Activated naive CD4-positive, alpha-beta T cell treated with anti-CD3 and anti-CD28 coated beads, Interleukin-2, amount 50 U/mL, for 24 hours (primary cell): ENCODE measurements at regions not wholly inside any gene's neighbourhood (a gene's known extent, or its start where the extent isn't known, plus 50 kb on each side); places are given as distances from the start of the nearest gene placed in this dataset.

Source experiments
- H3K27ac Mint-ChIP-seq: one replicate; pipeline ENCODE4 v1.8.0; 2021; ENCODE audit warnings: mild to moderate bottlenecking, mixed read lengths
- H3K27me3 Mint-ChIP-seq: one replicate; pipeline ENCODE4 v1.8.0; 2021; ENCODE audit warnings: mixed read lengths
- H3K36me3 Mint-ChIP-seq: one replicate; pipeline ENCODE4 v1.8.0; 2021; ENCODE audit warnings: mixed read lengths
- H3K4me1 Mint-ChIP-seq: one replicate; pipeline ENCODE4 v1.8.0; 2021; ENCODE audit warnings: mixed read lengths
- H3K4me3 Mint-ChIP-seq: one replicate; pipeline ENCODE4 v1.8.0; 2021; ENCODE audit warnings: mild to moderate bottlenecking, mixed read lengths
- H3K9me3 Mint-ChIP-seq: one replicate; pipeline ENCODE4 v1.8.0; 2021; ENCODE audit warnings: mixed read lengths

DNA sequence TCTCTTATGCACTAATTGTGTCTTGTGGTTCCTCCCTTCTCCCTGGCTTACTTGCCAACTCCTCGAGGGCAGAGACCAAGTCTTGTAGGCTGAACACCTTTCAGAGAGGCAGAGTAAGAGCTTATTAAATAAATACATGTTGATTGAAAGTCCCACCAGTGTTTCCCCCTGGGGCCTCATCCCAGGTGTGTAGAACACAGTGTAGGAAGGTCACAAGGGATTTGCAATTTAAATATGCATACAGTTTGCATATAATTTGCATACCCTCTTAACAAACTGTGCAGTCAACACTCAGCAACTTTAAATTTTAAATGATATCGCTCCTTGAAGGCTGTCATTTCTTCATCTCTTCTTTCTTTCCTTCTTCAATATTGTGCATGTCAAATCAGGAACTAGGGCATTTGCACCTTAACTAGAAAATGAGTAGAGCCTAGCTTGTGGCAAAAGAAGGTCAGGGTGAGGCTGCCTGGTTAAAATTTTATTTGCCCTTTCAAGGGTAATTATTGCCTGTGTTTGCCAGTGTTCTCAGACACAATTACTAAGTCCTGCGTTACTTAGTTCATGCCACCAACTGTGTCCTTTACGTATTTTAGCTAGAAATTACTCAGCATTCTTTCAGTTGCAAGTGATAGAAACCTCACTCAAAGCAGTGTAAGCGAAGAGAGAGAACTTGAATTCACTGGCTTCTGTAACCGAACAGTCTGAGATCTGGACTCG lies 465.7 kb downstream of the HAPSTR1 start:
- no peaks in the 10 kb centered on the region for H3K27me3 Mint-ChIP-seq
- H3K36me3 Mint-ChIP-seq, result no peaks in the 10 kb centered on the region
- H3K9me3 Mint-ChIP-seq, result peaks cover 9% of the 10 kb centered on the region
- no peak overlapping the region for H3K4me3 Mint-ChIP-seq
- H3K4me1 Mint-ChIP-seq, result no peaks in the 10 kb centered on the region
- H3K27ac Mint-ChIP-seq, result no peak overlapping the region

DNA sequence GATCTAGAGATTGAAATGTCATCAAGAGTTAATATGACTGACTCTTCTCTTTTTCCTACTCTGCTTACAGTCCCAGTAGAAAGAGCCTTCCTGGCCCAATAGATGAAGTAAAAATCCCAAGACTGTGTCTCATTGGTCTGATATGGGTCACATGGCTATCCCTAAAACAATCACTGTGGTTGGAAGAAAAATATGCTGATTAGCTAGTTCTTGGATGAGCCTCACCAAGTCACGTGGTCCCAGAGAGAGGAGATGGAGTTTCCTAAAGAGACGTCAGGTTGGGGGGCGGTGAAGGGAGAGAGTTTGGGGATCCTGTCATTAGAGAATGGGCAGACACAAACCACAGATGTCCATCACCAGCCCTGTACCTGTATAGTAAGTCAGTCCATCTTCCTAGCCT lies 466.3 kb downstream of the HAPSTR1 start:
- Mint-ChIP-seq H3K4me1 (no peaks in the 10 kb centered on the region), H3K27me3 (no peaks in the 10 kb centered on the region), H3K27ac (no peak overlapping the region), H3K4me3 (no peak overlapping the region), H3K9me3 (peaks cover 9% of the 10 kb centered on the region), H3K36me3 (no peaks in the 10 kb centered on the region)

DNA sequence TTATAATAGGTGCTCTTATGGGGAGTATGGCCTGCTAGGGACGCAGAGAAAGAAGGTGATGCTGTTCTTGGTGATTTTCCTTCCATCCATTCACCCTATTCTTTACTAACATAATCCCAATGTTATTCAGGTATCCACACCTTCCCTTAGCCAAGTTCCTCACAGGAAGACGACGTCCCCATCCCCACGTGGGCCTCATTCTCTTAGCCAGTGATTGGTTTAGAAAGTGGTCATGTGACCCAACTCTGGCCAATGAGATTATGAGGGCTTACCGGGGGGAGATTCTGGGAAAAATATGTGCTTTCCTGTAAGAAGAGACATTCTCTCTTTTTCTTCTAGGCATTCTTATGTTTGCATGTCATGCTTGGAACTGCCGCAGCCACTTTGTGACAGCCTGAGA lies 474.7 kb downstream of the HAPSTR1 start:
- no peak overlapping the region for H3K4me3 Mint-ChIP-seq
- no peaks in the 10 kb centered on the region for H3K36me3 Mint-ChIP-seq
- no peaks in the 10 kb centered on the region for H3K9me3 Mint-ChIP-seq
- no peak overlapping the region for H3K27ac Mint-ChIP-seq
- no peaks in the 10 kb centered on the region for H3K27me3 Mint-ChIP-seq
- H3K4me1 Mint-ChIP-seq, result no peaks in the 10 kb centered on the region

DNA sequence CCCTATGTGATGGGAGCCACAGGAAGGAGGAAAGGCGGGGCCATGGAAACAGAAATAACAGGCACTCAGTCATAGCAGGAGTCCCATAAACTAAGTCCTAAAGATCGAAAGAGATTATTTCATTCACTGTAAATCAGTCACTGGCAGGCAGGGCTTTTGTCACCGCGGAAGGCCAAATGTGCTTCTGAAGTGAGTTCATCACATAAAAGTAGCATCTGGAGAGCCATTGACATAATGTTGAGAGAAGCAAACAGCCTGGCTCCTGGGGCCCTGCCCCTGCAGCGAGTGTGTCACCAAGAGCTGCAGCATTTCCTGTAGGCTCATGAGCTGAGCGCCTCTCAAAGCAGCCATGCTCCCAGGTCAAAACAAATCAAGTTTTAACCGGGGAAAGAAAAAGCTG lies 476.2 kb downstream of the HAPSTR1 start:
- Mint-ChIP-seq H3K27ac (no peak overlapping the region), H3K4me3 (no peak overlapping the region), H3K27me3 (no peaks in the 10 kb centered on the region), H3K9me3 (no peaks in the 10 kb centered on the region), H3K4me1 (no peaks in the 10 kb centered on the region), H3K36me3 (no peaks in the 10 kb centered on the region)

DNA sequence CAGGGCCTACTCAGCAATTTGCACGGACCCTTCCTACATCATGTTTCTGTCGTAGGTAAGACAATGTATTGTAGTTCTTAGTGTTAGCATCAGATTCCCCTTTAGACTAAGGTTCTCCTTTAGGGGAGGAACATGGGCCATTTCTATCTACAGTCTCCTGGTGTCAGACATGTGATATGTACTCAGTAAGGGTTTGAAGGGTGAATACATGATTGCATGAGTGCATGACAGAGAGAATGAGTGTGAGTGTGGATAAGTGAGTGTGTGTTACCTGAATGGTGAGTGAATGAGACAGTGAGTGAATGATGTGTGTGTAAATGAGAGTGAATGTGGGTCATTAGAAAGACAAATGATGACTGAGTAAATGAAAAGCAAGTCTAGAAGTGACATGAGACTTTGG lies 476.8 kb downstream of the HAPSTR1 start:
- Mint-ChIP-seq H3K4me3 (no peak overlapping the region), H3K27ac (no peak overlapping the region), H3K9me3 (no peaks in the 10 kb centered on the region)

DNA sequence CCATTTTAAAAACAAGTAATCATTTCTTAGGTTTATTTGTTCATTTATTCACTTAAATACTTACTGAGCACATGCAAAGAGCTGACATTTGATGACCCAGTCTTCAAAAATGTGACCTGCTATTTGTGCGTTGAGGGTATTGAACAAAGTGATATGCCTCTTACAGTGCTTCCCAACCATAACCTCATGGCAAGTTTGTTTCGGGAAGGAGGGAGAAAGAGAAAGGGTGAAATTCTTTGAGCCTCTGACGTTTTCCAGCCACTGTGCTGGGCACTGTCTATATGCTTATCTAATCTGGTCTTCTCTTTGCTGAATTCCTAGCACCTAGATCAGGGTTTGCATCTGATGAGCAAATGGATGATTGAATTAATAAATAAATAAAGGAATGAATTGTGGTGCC lies 479.1 kb downstream of the HAPSTR1 start:
- no peaks in the 10 kb centered on the region for H3K36me3 Mint-ChIP-seq
- no peaks in the 10 kb centered on the region for H3K27me3 Mint-ChIP-seq
- no peak overlapping the region for H3K4me3 Mint-ChIP-seq
- H3K27ac Mint-ChIP-seq, result no peak overlapping the region
- no peaks in the 10 kb centered on the region for H3K4me1 Mint-ChIP-seq
- no peaks in the 10 kb centered on the region for H3K9me3 Mint-ChIP-seq

More for the DNA sequence above, 476.8 kb downstream of the HAPSTR1 start:
- H3K27me3 Mint-ChIP-seq, result no peaks in the 10 kb centered on the region
- H3K4me1 Mint-ChIP-seq, result no peaks in the 10 kb centered on the region
- H3K36me3 Mint-ChIP-seq, result no peaks in the 10 kb centered on the region

DNA sequence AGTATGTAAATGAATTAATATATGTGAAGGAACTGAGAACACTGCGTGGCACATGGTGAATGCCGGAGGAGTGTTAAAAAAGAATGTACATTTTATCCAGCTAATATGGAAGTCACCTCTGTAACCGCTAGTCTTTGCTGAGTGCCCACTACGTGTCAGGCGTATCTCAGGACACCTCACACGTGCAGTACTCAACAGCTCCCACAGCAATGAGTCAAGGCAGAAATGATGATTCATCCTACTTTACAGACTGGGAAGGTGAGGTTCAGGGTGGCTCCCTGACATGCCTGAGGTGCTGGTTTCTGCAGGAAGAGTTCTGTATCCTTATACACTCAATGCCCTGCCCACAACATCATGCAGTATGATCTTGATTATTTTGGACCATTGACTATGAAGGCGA lies 487.0 kb downstream of the HAPSTR1 start:
- Mint-ChIP-seq H3K4me3 (no peak overlapping the region), H3K4me1 (no peaks in the 10 kb centered on the region), H3K27ac (no peak overlapping the region), H3K36me3 (no peaks in the 10 kb centered on the region), H3K27me3 (no peaks in the 10 kb centered on the region), H3K9me3 (peaks cover 15% of the 10 kb centered on the region)

DNA sequence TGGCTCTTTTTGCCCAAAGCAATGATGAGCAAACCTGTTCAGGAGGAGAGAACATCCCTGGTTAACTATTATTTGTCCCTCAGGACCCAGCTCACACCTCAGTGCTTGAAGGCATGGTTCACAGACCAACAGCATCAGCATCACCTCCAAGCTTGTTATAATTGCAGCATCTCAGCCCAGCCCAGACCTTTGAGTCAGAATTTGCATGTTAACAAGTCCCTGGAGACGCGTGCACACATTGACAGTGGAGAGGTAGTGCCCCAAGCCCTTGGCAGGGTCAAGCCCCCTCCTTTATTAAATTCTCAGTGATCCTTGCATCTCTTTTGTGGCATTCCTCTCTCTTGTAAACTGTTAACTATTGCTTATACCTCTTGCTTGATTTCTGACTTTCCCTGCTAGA lies 488.6 kb downstream of the HAPSTR1 start:
- Mint-ChIP-seq H3K4me1 (no peaks in the 10 kb centered on the region), H3K4me3 (no peak overlapping the region), H3K27ac (no peak overlapping the region), H3K9me3 (peaks cover 15% of the 10 kb centered on the region), H3K36me3 (no peaks in the 10 kb centered on the region), H3K27me3 (no peaks in the 10 kb centered on the region)

DNA sequence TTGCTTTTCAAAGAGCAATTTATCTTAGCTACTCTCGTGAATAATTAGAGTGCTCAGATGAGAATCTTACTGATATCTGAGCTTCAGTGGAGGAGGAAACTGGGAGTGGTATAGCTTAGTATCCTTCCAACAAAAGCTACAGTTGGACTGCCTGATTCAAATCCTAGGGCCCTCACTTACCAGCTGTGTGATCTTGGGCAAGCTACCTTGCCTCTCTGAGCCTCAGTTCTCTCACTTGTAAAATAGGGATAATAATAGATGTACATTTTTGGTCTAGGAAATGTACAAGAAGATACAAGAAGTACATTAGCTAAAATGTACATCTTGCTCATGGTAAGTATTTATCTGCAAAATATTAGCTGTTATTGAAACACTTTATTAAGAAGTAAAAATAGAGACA lies 502.0 kb downstream of the HAPSTR1 start:
- Mint-ChIP-seq H3K27ac (no peak overlapping the region), H3K27me3 (no peaks in the 10 kb centered on the region), H3K36me3 (no peaks in the 10 kb centered on the region), H3K9me3 (peaks cover 7% of the 10 kb centered on the region), H3K4me3 (no peak overlapping the region), H3K4me1 (no peaks in the 10 kb centered on the region)

DNA sequence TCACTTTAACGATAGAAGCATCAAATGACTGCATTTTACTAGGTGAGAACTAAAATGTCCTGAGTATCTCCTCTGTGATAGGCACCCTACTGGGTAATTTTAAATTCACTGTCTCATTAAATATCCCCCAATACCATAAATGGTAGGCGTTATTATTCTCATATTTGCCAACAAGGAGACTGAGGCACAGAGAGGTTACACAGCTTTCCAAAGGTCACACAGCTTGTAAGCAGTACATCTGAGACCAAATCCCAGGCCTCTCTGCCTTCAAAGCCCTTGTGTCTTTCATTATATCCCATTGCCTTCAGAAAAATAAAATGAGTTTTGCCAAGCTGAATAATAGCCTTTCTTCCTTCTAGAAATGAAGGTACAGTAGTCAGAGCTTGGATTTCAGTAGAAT lies 502.6 kb downstream of the HAPSTR1 start:
- H3K4me3 Mint-ChIP-seq, result no peak overlapping the region
- no peaks in the 10 kb centered on the region for H3K4me1 Mint-ChIP-seq
- no peaks in the 10 kb centered on the region for H3K36me3 Mint-ChIP-seq
- H3K27me3 Mint-ChIP-seq, result no peaks in the 10 kb centered on the region
- peaks cover 7% of the 10 kb centered on the region for H3K9me3 Mint-ChIP-seq
- no peak overlapping the region for H3K27ac Mint-ChIP-seq

DNA sequence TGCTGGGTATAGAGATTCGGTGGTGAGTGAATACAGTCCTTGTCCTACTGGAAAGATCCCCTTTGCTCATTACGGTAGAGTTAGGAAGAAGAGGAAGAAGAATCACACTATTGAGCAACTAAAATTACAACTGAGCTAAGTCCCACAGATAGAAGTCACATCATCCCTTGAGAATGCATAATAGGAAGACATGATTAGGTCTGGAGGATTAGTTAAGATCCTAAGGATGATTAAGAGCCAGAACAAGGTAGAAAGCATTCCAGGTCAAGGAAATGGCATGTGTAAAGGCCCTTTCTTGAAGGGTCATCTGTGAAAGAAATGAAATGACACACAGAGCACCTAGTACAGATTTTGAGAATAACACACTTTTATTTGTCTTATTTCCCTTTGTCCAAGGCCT lies 503.5 kb downstream of the HAPSTR1 start:
- peaks cover 7% of the 10 kb centered on the region for H3K9me3 Mint-ChIP-seq

DNA sequence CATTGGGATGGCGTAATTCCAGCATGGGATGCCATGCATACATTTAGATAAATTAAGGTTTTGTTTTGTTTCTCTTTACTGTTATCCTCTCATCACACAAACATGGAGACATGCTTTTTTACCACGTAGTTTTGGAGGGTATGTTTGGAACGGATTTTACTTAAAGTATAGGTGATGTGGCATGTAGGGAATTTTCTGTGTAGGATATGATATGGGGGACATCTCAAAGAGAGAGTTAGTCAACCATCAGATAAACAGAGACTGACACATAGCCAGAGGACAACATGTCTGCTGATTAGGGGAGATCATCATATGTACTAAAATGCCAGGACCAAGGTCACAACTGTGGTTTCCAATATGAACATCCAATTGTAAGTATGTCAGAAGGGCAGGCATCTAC lies 503.9 kb downstream of the HAPSTR1 start:
- Mint-ChIP-seq H3K4me1 (no peaks in the 10 kb centered on the region), H3K27me3 (no peaks in the 10 kb centered on the region), H3K4me3 (no peak overlapping the region), H3K9me3 (peaks cover 5% of the 10 kb centered on the region), H3K27ac (no peak overlapping the region), H3K36me3 (no peaks in the 10 kb centered on the region)

More for the DNA sequence above, 503.5 kb downstream of the HAPSTR1 start:
- H3K36me3 Mint-ChIP-seq, result no peaks in the 10 kb centered on the region
- no peak overlapping the region for H3K4me3 Mint-ChIP-seq
- H3K27ac Mint-ChIP-seq, result no peak overlapping the region
- no peaks in the 10 kb centered on the region for H3K27me3 Mint-ChIP-seq
- no peaks in the 10 kb centered on the region for H3K4me1 Mint-ChIP-seq

DNA sequence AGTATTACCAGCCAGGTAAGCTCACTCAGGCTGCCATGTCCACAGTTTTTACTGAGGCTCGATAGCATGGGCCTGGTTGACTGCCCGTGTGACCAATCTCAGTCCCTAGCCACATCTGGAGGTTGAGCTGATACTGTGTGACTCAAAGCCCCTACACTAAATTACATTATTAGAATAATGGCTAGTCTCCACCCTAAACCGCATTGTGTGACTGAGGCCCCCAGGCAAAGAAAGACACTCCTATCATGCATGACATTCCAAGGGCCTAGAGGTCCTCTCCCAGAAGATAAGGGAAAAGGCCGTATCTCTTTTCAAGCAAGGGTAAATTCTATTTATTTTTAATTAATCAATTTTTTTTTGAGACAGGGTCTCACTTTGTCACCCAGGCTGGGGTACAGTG lies 505.3 kb downstream of the HAPSTR1 start:
- H3K27me3 Mint-ChIP-seq, result no peaks in the 10 kb centered on the region
- no peaks in the 10 kb centered on the region for H3K36me3 Mint-ChIP-seq
- no peaks in the 10 kb centered on the region for H3K4me1 Mint-ChIP-seq

DNA sequence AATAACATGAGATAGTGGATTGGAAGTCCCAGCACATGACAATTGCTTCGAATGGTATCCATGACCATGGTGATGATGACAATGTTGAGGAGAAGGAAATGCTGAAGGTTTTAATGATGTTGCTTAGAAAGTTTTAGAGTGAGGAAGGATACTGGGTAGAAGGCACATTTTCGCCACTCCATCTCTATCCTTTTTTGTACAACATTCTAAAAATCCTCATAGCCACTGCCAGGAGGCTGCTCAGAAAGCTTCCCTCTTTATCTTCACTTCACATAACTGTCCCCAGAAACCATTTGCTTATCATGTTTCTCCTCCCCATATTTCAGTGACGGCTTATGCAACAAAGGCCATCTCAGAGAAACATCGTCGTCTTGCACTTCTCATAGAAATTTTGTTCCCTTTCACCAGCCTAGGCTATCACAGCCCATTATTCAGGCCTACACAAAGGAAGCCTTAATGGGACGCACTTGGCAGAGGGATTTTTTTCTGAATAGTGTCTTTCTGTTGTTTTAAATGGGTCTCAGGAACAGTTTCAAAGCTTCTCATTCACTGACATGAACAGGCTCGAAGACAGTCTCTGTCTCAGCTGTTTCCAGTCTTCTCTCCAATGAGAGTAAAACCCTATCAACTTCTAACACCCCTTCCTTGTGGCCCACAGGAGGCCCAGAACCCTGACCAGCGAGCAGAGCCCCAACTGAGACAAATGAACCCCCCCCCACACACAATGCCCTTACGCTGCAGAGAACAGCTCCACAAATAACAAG lies 506.7 kb downstream of the HAPSTR1 start:
- no peak overlapping the region for H3K27ac Mint-ChIP-seq

More for the DNA sequence above, 505.3 kb downstream of the HAPSTR1 start:
- no peaks in the 10 kb centered on the region for H3K9me3 Mint-ChIP-seq
- H3K4me3 Mint-ChIP-seq, result no peak overlapping the region
- no peak overlapping the region for H3K27ac Mint-ChIP-seq

DNA sequence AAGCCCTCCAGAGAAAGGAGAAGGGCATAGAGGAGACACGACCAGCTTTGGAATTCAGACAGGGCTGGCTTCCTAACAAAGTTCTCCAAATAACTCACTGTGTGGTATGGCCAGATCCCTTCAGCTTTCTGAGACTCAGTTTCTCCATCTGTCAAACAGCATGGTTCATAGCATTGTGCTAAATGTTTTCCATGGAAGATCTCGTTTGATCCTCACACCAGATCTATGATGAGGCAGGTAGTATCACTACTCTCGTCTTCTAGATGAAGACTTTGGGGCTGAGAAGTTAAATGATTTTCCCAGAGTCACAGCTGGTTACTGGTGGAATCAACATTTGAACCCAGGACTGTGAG lies 507.3 kb downstream of the HAPSTR1 start:
- H3K9me3 Mint-ChIP-seq, result no peaks in the 10 kb centered on the region
- H3K27me3 Mint-ChIP-seq, result no peaks in the 10 kb centered on the region
- H3K4me3 Mint-ChIP-seq, result no peak overlapping the region
- H3K27ac Mint-ChIP-seq, result no peak overlapping the region
- no peaks in the 10 kb centered on the region for H3K36me3 Mint-ChIP-seq
- no peaks in the 10 kb centered on the region for H3K4me1 Mint-ChIP-seq

More for the DNA sequence above, 506.7 kb downstream of the HAPSTR1 start:
- H3K36me3 Mint-ChIP-seq, result no peaks in the 10 kb centered on the region
- no peaks in the 10 kb centered on the region for H3K4me1 Mint-ChIP-seq
- H3K9me3 Mint-ChIP-seq, result no peaks in the 10 kb centered on the region
- H3K4me3 Mint-ChIP-seq, result no peak overlapping the region
- no peaks in the 10 kb centered on the region for H3K27me3 Mint-ChIP-seq

DNA sequence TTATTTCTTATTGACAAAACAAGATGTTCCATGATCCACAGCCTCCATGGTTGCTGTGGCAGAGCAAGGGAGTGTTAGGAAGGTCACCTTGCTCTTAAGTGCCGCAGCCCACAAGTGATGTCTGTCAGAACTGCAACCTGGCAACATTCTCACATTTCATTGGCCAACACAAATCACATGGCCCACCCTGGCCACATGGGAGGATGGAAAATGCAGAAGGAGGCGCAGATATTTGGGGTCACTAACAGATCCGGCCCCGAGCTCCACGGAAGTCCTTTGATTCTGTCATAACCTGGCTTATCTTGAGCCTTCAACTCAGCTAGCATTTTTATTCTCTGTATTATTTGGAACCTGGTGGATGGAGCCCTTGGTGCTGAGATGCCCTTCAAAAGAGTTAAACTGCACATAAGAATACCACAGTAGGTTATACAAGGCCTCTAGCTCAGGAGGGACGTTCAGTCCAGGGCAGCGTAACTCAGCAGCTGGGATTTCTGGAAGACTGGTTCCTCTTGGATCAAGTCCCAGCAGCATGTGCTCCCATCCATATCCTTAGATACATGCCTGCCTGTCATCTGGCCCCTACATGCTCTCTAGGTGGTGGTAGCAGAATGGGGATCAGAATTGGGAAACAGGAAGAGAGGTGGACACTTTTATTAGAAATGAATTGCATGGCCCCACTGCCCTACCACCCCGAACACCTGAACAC lies 508.1 kb downstream of the HAPSTR1 start:
- peaks cover 1% of the 10 kb centered on the region for H3K27me3 Mint-ChIP-seq
- H3K9me3 Mint-ChIP-seq, result no peaks in the 10 kb centered on the region
- H3K4me3 Mint-ChIP-seq, result no peak overlapping the region
- H3K36me3 Mint-ChIP-seq, result no peaks in the 10 kb centered on the region
- no peak overlapping the region for H3K27ac Mint-ChIP-seq
- H3K4me1 Mint-ChIP-seq, result no peaks in the 10 kb centered on the region
